Duodenal mucosa (tissue), 2 donors: ENCODE measurements at regions not wholly inside any gene's neighbourhood (a gene's known extent, or its start where the extent isn't known, plus 50 kb on each side); places are given as distances from the start of the nearest gene placed in this dataset.

ENCODE experiments used
- H3K27ac ChIP-seq: one replicate; pipeline ENCODE4 v1.7.0; 2013; ENCODE audit warnings: low read depth, low read length
- H3K27me3 ChIP-seq, 2 donors: one replicate each; pipeline ENCODE4 v1.7.0; 2013; ENCODE audit warnings: low read length in 2 of 2, control low read depth in 1 of 2; ENCODE audit not compliant: insufficient read depth in 2 of 2, control insufficient read depth in 1 of 2
- H3K36me3 ChIP-seq, 2 donors: one replicate each; pipeline ENCODE4 v1.7.0; 2013; ENCODE audit warnings: low read length in 2 of 2, control low read depth in 1 of 2; ENCODE audit not compliant: insufficient read depth in 2 of 2, control insufficient read depth in 1 of 2
- H3K4me1 ChIP-seq, 2 donors: one replicate each; pipeline ENCODE4 v1.7.0; 2013; ENCODE audit warnings: low read length in 2 of 2, control low read depth in 1 of 2; ENCODE audit not compliant: insufficient read depth in 2 of 2, control insufficient read depth in 1 of 2
- H3K4me3 ChIP-seq, 2 donors: one replicate each; pipeline ENCODE4 v1.7.0; 2013; ENCODE audit warnings: low read length in 2 of 2, low read depth in 1 of 2
- H3K9ac ChIP-seq, 2 donors: one replicate each; pipeline ENCODE4 v1.7.0; 2013; ENCODE audit warnings: low read length in 2 of 2, low read depth in 1 of 2
- H3K9me3 ChIP-seq, 2 donors: one replicate each; pipeline ENCODE4 v1.7.0; 2013; ENCODE audit warnings: low read length in 2 of 2, control low read depth in 1 of 2; ENCODE audit not compliant: control insufficient read depth in 1 of 2

GRCh38 chr9:135260221-135261180 is 173.0 kb downstream of the OLFM1 start:
- Histone ChIP-seq H3K9me3 (no peaks in the 10 kb centered on the region), H3K4me1 (no peaks in the 10 kb centered on the region), H3K36me3 (no peaks in the 10 kb centered on the region), H3K27me3 (no peaks in the 10 kb centered on the region), H3K9ac (no peak overlapping the region), H3K4me3 (no peak overlapping the region), H3K27ac (no peak overlapping the region)

- H3K9ac ChIP-seq, result no peak overlapping the region
- H3K36me3 ChIP-seq, result no peaks in the 10 kb centered on the region
- no peak overlapping the region for H3K27ac ChIP-seq
- H3K4me3 ChIP-seq, result no peak overlapping the region
- H3K4me1 ChIP-seq, result peaks cover 0 to 6% of the 10 kb centered on the region in 2 donors
- H3K9me3 ChIP-seq, result no peaks in the 10 kb centered on the region
- no peaks in the 10 kb centered on the region for H3K27me3 ChIP-seq
Observed at GRCh38 chr9:135262248-135262647, 174.8 kb downstream of the OLFM1 start.

GRCh38 chr9:135263511-135263910 is 176.0 kb downstream of the OLFM1 start:
- Histone ChIP-seq H3K36me3 (no peaks in the 10 kb centered on the region), H3K9ac (no peak overlapping the region), H3K9me3 (no peaks in the 10 kb centered on the region), H3K4me1 (peaks cover 7 to 10% of the 10 kb centered on the region in 2 donors), H3K4me3 (no peak overlapping the region), H3K27ac (no peak overlapping the region), H3K27me3 (no peaks in the 10 kb centered on the region)

GRCh38 chr9:135265931-135266330 is 178.5 kb downstream of the OLFM1 start:
- no peak overlapping the region for H3K4me3 ChIP-seq
- no peaks in the 10 kb centered on the region for H3K9me3 ChIP-seq
- H3K36me3 ChIP-seq, result no peaks in the 10 kb centered on the region
- peaks cover 7 to 10% of the 10 kb centered on the region in 2 donors for H3K4me1 ChIP-seq
- H3K9ac ChIP-seq, result no peak overlapping the region
- H3K27ac ChIP-seq, result no peak overlapping the region
- H3K27me3 ChIP-seq, result no peaks in the 10 kb centered on the region

GRCh38 chr9:135267191-135267809 is 179.8 kb downstream of the OLFM1 start:
- Histone ChIP-seq H3K27me3 (peaks cover 0 to 3% of the 10 kb centered on the region in 2 donors), H3K9ac (no peak overlapping the region), H3K4me3 (no peak overlapping the region)

GRCh38 chr9:135268031-135268430 is 180.6 kb downstream of the OLFM1 start:
- H3K4me1 ChIP-seq, result peaks cover 7 to 10% of the 10 kb centered on the region in 2 donors
- no peaks in the 10 kb centered on the region for H3K9me3 ChIP-seq
- no peak overlapping the region for H3K4me3 ChIP-seq
- no peak overlapping the region for H3K9ac ChIP-seq
- H3K27ac ChIP-seq, result no peak overlapping the region
- peaks cover 0 to 3% of the 10 kb centered on the region in 2 donors for H3K27me3 ChIP-seq
- no peaks in the 10 kb centered on the region for H3K36me3 ChIP-seq

More at GRCh38 chr9:135267191-135267809, 179.8 kb downstream of the OLFM1 start:
- Histone ChIP-seq H3K4me1 (peaks cover 7 to 10% of the 10 kb centered on the region in 2 donors), H3K36me3 (no peaks in the 10 kb centered on the region), H3K27ac (no peak overlapping the region), H3K9me3 (no peaks in the 10 kb centered on the region)

- Histone ChIP-seq H3K27me3 (peaks cover 0 to 3% of the 10 kb centered on the region in 2 donors), H3K9ac (no peak overlapping the region), H3K9me3 (no peaks in the 10 kb centered on the region), H3K4me1 (peaks cover 7 to 10% of the 10 kb centered on the region in 2 donors), H3K27ac (no peak overlapping the region), H3K36me3 (no peaks in the 10 kb centered on the region), H3K4me3 (no peak overlapping the region)
Observed at GRCh38 chr9:135268981-135269380, 181.5 kb downstream of the OLFM1 start.

- peaks cover 0 to 3% of the 10 kb centered on the region in 2 donors for H3K27me3 ChIP-seq
- H3K9ac ChIP-seq, result no peak overlapping the region
- peaks cover 7 to 10% of the 10 kb centered on the region in 2 donors for H3K4me1 ChIP-seq
- H3K9me3 ChIP-seq, result no peaks in the 10 kb centered on the region
- H3K36me3 ChIP-seq, result no peaks in the 10 kb centered on the region
- no peak overlapping the region for H3K4me3 ChIP-seq
- no peak overlapping the region for H3K27ac ChIP-seq
Observed at GRCh38 chr9:135269912-135270830, 182.7 kb downstream of the OLFM1 start.

GRCh38 chr9:135271425-135271824 is 184.0 kb downstream of the OLFM1 start:
- no peaks in the 10 kb centered on the region for H3K36me3 ChIP-seq
- peaks cover 0 to 3% of the 10 kb centered on the region in 2 donors for H3K27me3 ChIP-seq
- no peak overlapping the region for H3K9ac ChIP-seq
- no peak overlapping the region for H3K27ac ChIP-seq
- no peak overlapping the region for H3K4me3 ChIP-seq
- peaks cover 7 to 10% of the 10 kb centered on the region in 2 donors for H3K4me1 ChIP-seq
- no peaks in the 10 kb centered on the region for H3K9me3 ChIP-seq
